Memory B cell (primary cell): ENCODE measurements at regions not wholly inside any gene's neighbourhood (a gene's known extent, or its start where the extent isn't known, plus 50 kb on each side); places are given as distances from the start of the nearest gene placed in this dataset.
"Not testable (repeated sequence)": the region's sequence is repeated elsewhere in the genome, so short reads cannot be mapped to it uniquely, and the experiment has no call there.

Source experiments
- ATAC-seq: fragments of 150-1000 bp; cut with Tn5 transposase; 2 replicates; pipeline ENCODE4 v1.10.0; 2021; ENCODE audit warnings: low read depth, mild to moderate bottlenecking, moderate library complexity
- DNase-seq, 2 donors: peaks; one replicate each; pipeline ENCODE4 v3.0.0; 2022; ENCODE audit warnings: low spot score in 2 of 2
- H3K27ac Mint-ChIP-seq: one replicate; pipeline ENCODE4 v1.8.0; 2022; ENCODE audit warnings: mild to moderate bottlenecking, moderate library complexity, mixed read lengths
- H3K27me3 Mint-ChIP-seq: one replicate; pipeline ENCODE4 v1.8.0; 2022; ENCODE audit warnings: mixed read lengths
- H3K36me3 Mint-ChIP-seq: one replicate; pipeline ENCODE4 v1.8.0; 2022; ENCODE audit warnings: mild to moderate bottlenecking, mixed read lengths
- H3K4me1 Mint-ChIP-seq: one replicate; pipeline ENCODE4 v1.8.0; 2022; ENCODE audit warnings: mixed read lengths
- H3K4me3 Mint-ChIP-seq: one replicate; pipeline ENCODE4 v1.8.0; 2022; ENCODE audit warnings: mild to moderate bottlenecking, moderate library complexity, mixed read lengths
- H3K9me3 Mint-ChIP-seq: one replicate; pipeline ENCODE4 v1.8.0; 2022; ENCODE audit warnings: mixed read lengths

DNA sequence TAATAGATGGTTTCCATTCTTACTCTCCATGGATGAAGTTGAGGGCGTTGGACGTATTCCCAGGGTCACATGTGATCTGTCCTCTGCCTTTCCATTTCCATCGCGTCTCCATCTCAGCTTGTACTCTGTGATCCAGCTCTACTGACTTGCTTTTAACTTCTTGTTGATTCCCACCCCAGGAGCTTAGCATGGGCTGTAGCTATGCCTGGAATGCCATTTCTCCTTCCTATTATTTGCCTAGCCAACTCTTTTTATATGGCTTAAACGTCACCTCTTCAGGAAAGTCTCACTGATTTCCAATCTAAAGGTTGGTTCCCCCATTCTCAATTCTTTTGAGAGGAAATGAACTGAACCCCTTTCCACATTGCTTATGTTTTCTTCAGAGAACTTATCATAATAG is 475.9 kb downstream of the XYLT1 start:
- no peaks in the 10 kb centered on the region for H3K36me3 Mint-ChIP-seq
- no peak overlapping the region for H3K27ac Mint-ChIP-seq
- H3K9me3 Mint-ChIP-seq, result no peaks in the 10 kb centered on the region
- H3K27me3 Mint-ChIP-seq, result no peaks in the 10 kb centered on the region
- H3K4me1 Mint-ChIP-seq, result peaks cover 11% of the 10 kb centered on the region
- DNase-seq, result no peak
- H3K4me3 Mint-ChIP-seq, result no peak overlapping the region
- ATAC-seq, result no peak

DNA sequence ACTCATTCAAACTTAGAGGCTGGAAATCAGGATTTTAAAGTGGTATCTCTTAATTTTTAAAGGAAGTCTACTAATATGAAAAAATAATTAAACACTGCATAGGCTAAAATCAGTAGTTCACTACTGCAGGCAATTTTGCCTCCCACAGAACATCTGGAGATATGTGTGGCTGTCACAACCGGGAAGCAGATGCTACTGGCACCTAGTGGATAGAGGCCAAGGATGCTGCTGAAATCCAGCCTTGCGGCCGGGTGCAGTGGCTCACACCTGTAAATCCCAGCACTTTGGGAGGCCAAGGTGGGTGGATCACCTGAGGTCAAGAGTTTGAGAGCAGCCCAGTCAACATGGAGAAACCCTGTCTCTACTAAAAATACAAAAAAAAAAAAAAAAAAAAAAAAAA is 473.9 kb downstream of the XYLT1 start:
- H3K9me3 Mint-ChIP-seq, result no peaks in the 10 kb centered on the region
- no peaks in the 10 kb centered on the region for H3K27me3 Mint-ChIP-seq
- ATAC-seq, result no peak
- DNase-seq, result no peak
- H3K27ac Mint-ChIP-seq, result no peak overlapping the region
- no peaks in the 10 kb centered on the region for H3K36me3 Mint-ChIP-seq
- H3K4me3 Mint-ChIP-seq, result no peak overlapping the region
- peaks cover 11% of the 10 kb centered on the region for H3K4me1 Mint-ChIP-seq

DNA sequence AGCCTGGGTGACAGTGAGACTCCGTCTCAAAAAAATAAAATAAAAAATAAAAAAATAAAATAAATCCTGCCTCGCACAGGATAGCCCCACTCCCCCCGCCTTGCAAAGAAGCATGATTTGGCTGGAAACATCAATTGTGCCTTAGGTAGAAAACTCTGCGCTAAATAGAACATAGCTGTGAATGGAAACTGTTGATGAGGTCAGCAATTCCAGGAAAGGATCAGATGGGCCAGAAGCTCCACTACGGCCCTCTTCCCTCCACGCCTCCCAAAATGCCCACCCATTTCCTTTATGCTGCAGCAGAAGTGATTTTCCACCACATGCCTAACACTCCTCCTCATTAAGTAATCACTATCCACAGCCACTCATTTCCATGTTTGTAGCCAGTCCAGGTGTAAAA is 473.4 kb downstream of the XYLT1 start:
- no peaks in the 10 kb centered on the region for H3K36me3 Mint-ChIP-seq
- no peak overlapping the region for H3K27ac Mint-ChIP-seq
- H3K4me3 Mint-ChIP-seq, result no peak overlapping the region
- peaks cover 11% of the 10 kb centered on the region for H3K4me1 Mint-ChIP-seq
- H3K9me3 Mint-ChIP-seq, result no peaks in the 10 kb centered on the region
- no peaks in the 10 kb centered on the region for H3K27me3 Mint-ChIP-seq
- ATAC-seq (no peak), DNase-seq (no peak)

DNA sequence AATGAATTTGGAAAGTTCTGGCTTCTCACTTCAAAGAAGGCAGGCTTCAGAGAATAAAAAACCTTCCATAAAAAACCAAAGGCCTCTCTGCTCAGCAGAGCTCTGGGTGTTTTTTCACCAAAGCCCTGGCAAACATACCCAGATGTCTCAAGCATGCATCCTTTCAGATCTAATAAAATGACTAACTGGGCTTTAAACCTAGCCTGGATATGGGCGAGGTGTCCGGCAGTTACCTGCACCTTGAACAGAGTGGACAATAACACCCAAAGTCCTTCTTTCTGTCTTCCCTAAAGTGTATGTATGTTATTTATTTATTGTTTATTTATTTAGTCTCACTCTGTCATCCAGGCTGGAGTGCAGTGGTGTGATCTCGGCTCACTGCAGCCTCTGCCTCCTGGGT is 469.3 kb downstream of the XYLT1 start:
- no peak for DNase-seq
- H3K9me3 Mint-ChIP-seq, result peaks cover 2% of the 10 kb centered on the region
- H3K4me1 Mint-ChIP-seq, result no peaks in the 10 kb centered on the region
- peaks cover 2% of the 10 kb centered on the region for H3K36me3 Mint-ChIP-seq
- no peak overlapping the region for H3K4me3 Mint-ChIP-seq
- no peaks in the 10 kb centered on the region for H3K27me3 Mint-ChIP-seq
- no peak for ATAC-seq
- no peak overlapping the region for H3K27ac Mint-ChIP-seq

- ATAC-seq (peak; percentile 94), DNase-seq (peak in 1 of 2 donors; percentile 11)
- H3K4me3 Mint-ChIP-seq, result no peak overlapping the region
- H3K27ac Mint-ChIP-seq, result no peak overlapping the region
- H3K36me3 Mint-ChIP-seq, result peaks cover 2% of the 10 kb centered on the region
- H3K27me3 Mint-ChIP-seq, result no peaks in the 10 kb centered on the region
- peaks cover 2% of the 10 kb centered on the region for H3K9me3 Mint-ChIP-seq
- no peaks in the 10 kb centered on the region for H3K4me1 Mint-ChIP-seq
These were observed 468.2 kb downstream of the XYLT1 start for GRCh38 chr16:17002565-17002964.

GRCh38 chr16:17005963-17006362 is 464.8 kb downstream of the XYLT1 start:
- not testable (repeated sequence) for H3K9me3 Mint-ChIP-seq, H3K4me3 Mint-ChIP-seq, H3K36me3 Mint-ChIP-seq, H3K27me3 Mint-ChIP-seq, DNase-seq, H3K27ac Mint-ChIP-seq, H3K4me1 Mint-ChIP-seq, ATAC-seq

- no peak for DNase-seq
- no peak overlapping the region for H3K27ac Mint-ChIP-seq
- peaks cover 16% of the 10 kb centered on the region for H3K4me1 Mint-ChIP-seq
- peaks cover 3% of the 10 kb centered on the region for H3K36me3 Mint-ChIP-seq
- no peaks in the 10 kb centered on the region for H3K27me3 Mint-ChIP-seq
- ATAC-seq, result no peak
- peaks cover 2% of the 10 kb centered on the region for H3K9me3 Mint-ChIP-seq
- H3K4me3 Mint-ChIP-seq, result no peak overlapping the region
These were observed 459.0 kb downstream of the XYLT1 start for GRCh38 chr16:17011712-17012111.

DNA sequence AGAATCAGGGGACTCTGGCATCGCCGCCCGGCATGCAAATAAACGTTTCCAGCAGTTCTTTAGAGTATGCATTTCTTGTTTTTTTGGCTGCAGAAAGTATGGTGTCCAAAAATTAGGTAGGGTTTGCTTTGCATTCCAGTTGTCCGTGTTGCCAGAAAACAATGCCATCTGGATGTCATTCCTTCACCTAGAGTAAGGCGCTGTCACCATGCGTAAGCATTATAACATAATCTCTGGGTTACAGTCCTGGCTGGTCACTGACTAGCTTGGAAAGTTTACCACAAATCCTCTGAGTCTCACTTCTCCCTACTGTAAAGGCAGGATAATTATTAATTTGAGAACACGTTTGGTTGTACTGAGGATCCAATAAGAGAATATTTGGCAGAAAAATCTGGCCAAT is 457.7 kb downstream of the XYLT1 start:
- DNase-seq (no peak), ATAC-seq (no peak)
- Mint-ChIP-seq H3K27ac (peak overlapping the region; percentile 99), H3K4me3 (peak overlapping the region; percentile 90), H3K9me3 (peaks cover 8% of the 10 kb centered on the region), H3K36me3 (peaks cover 9% of the 10 kb centered on the region), H3K4me1 (peaks cover 16% of the 10 kb centered on the region), H3K27me3 (no peaks in the 10 kb centered on the region)

- H3K36me3 Mint-ChIP-seq, result peaks cover 15% of the 10 kb centered on the region
- peak overlapping the region; percentile 90 for H3K4me3 Mint-ChIP-seq
- no peak for DNase-seq
- peaks cover 29% of the 10 kb centered on the region for H3K4me1 Mint-ChIP-seq
- peaks cover 8% of the 10 kb centered on the region for H3K9me3 Mint-ChIP-seq
- H3K27me3 Mint-ChIP-seq, result no peaks in the 10 kb centered on the region
- peak overlapping the region; percentile 99 for H3K27ac Mint-ChIP-seq
- ATAC-seq, result no peak
These were observed 456.2 kb downstream of the XYLT1 start for GRCh38 chr16:17014484-17015121.

GRCh38 chr16:17015702-17016101 is 455.1 kb downstream of the XYLT1 start:
- H3K27me3 Mint-ChIP-seq, result no peaks in the 10 kb centered on the region
- H3K9me3 Mint-ChIP-seq, result peaks cover 8% of the 10 kb centered on the region
- no peak overlapping the region for H3K27ac Mint-ChIP-seq
- ATAC-seq, result no peak
- H3K4me1 Mint-ChIP-seq, result peaks cover 32% of the 10 kb centered on the region
- H3K4me3 Mint-ChIP-seq, result no peak overlapping the region
- no peak for DNase-seq
- peaks cover 17% of the 10 kb centered on the region for H3K36me3 Mint-ChIP-seq

DNA sequence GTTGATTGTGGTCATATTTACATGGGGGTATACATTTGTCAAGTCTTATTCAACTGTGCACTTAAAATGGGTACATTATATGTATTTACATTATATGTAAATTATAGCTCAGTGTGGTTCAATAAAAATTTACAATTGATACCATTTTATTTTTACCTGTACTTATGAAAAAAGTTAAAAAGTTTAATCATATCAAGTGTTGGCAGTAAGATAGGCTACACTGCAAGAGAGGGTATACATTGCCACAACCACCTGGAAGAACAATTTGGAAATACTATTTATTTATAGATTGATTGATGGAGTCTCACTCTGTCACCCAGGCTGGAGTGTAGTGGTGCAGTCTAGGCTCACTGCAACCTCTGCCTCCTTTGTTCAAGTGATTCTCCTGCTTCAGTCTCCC is 453.3 kb downstream of the XYLT1 start:
- peaks cover 17% of the 10 kb centered on the region for H3K36me3 Mint-ChIP-seq
- H3K9me3 Mint-ChIP-seq, result peaks cover 6% of the 10 kb centered on the region
- ATAC-seq (no peak), DNase-seq (no peak)
- no peak overlapping the region for H3K27ac Mint-ChIP-seq
- no peak overlapping the region for H3K4me3 Mint-ChIP-seq
- no peaks in the 10 kb centered on the region for H3K27me3 Mint-ChIP-seq
- peaks cover 29% of the 10 kb centered on the region for H3K4me1 Mint-ChIP-seq

DNA sequence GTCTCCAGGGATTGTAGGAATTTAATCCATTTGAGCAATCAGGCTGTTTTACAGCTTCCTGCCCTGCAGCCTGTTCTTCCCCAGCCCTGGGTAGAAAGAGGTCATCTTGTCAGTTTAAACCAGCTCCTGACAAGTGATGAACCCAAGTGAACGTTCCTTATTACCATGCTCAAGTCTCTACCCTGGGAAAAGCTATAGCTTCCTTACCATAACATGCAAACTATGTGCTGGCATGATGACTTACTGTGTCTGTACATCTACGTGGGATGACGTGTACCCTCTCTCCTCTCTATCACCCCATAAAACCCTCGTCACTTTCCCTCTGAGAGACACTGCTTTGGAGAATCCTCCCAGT is 452.2 kb downstream of the XYLT1 start:
- no peak for DNase-seq
- Mint-ChIP-seq H3K36me3 (peaks cover 17% of the 10 kb centered on the region), H3K4me1 (peaks cover 35% of the 10 kb centered on the region), H3K9me3 (peaks cover 6% of the 10 kb centered on the region), H3K4me3 (no peak overlapping the region), H3K27ac (peak overlapping the region; percentile 67), H3K27me3 (no peaks in the 10 kb centered on the region)
- ATAC-seq, result no peak

- peak overlapping the region; percentile 15 for H3K27ac Mint-ChIP-seq
- ATAC-seq, result no peak
- H3K4me3 Mint-ChIP-seq, result no peak overlapping the region
These were observed 451.4 kb downstream of the XYLT1 start for GRCh38 chr16:17019366-17019765.

GRCh38 chr16:17023606-17024005 is 447.2 kb downstream of the XYLT1 start:
- Mint-ChIP-seq H3K4me1 (peaks cover 48% of the 10 kb centered on the region), H3K27ac (peak overlapping the region; percentile 46), H3K27me3 (no peaks in the 10 kb centered on the region), H3K36me3 (peaks cover 11% of the 10 kb centered on the region), H3K9me3 (no peaks in the 10 kb centered on the region), H3K4me3 (no peak overlapping the region)
- DNase-seq (no peak), ATAC-seq (peak; percentile 30)

More at GRCh38 chr16:17019366-17019765, 451.4 kb downstream of the XYLT1 start:
- Mint-ChIP-seq H3K36me3 (peaks cover 17% of the 10 kb centered on the region), H3K9me3 (peaks cover 6% of the 10 kb centered on the region), H3K4me1 (peaks cover 34% of the 10 kb centered on the region), H3K27me3 (no peaks in the 10 kb centered on the region)
- no peak for DNase-seq

DNA sequence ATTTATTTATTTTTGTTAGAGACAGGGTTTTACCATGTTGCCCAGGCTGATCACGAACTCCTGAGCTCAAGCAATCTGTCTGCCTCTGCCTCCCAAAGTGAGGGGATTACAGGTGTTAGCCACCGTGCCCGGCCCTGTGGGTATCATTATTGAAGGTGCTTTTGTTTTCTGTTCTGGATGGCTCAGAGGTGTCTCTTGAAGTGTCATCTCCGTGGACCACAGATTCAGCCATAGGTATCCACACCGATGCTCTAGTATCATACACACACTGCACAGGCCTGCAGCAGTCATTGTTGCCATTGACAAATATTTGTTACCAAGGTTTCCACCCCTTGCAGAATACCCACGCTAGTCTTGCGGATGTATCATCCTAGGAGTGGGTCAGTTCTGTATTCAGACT is 446.2 kb downstream of the XYLT1 start:
- DNase-seq (no peak), ATAC-seq (no peak)
- no peaks in the 10 kb centered on the region for H3K27me3 Mint-ChIP-seq
- H3K4me3 Mint-ChIP-seq, result no peak overlapping the region
- no peaks in the 10 kb centered on the region for H3K9me3 Mint-ChIP-seq
- no peak overlapping the region for H3K27ac Mint-ChIP-seq
- H3K36me3 Mint-ChIP-seq, result peaks cover 17% of the 10 kb centered on the region
- peaks cover 46% of the 10 kb centered on the region for H3K4me1 Mint-ChIP-seq
